GM10248 (cell line): ENCODE measurements at regions not wholly inside any gene's neighbourhood (a gene's known extent, or its start where the extent isn't known, plus 50 kb on each side); places are given as distances from the start of the nearest gene placed in this dataset.

Source experiments
- CTCF ChIA-PET: fragments of 300-600 bp; sonication (Branson Sonifier 250); formaldehyde crosslinking; extraction: SDS; loops from one replicate; lab custom pipeline; 2021; ENCODE audit warnings: antibody characterized with exemption; lab: Yijun Ruan, JAX
- POLR2A ChIA-PET: fragments of 350-650 bp; sonication (Branson Sonifier 250); formaldehyde crosslinking; extraction: SDS; loops from one replicate; lab custom pipeline; 2020; ENCODE audit warnings: antibody characterized with exemption; lab: Yijun Ruan, JAX
- DNase-seq: peaks from one replicate; pipeline ENCODE4 v3.0.0; 2012; ENCODE audit errors: extremely low spot score
- TF ChIP-seq, protein P1 (sequence below): IDR thresholded peaks from 2 replicates; pipeline ENCODE4 v1.5.1; 2012; ENCODE audit warnings: mild to moderate bottlenecking, low read depth; ENCODE audit errors: extremely low read depth, missing control alignments, control extremely low read depth

DNA sequence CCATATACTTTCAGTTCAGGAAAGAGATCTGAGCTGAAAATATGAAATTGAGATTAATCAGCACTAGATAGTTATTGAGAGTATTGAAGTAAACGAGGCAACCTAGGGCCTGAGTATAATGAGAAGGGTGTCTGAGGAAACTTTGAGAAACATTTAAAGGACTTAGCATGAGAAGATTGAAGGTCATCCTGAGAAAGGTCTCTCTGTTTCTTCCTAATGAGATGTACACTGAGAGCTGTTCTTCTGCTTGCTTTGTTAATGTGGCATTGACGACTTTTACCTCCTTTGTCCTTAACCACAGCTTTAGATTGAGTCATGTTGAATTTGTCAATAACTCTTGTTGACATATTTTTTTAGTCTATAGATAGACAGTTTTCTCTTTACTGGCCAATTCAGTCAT lies 145.1 kb upstream of the ACTBL2 start:
- DNase-seq: no peak
- CTCF ChIA-PET: interaction anchor here (1.6 to 3.7 kb wide), 2 partner anchors 8 to 23 kb away, joined by 3 to 13 read pairs; no protein-coding TSS in a partner anchor
- TF ChIP-seq, protein P1, sequence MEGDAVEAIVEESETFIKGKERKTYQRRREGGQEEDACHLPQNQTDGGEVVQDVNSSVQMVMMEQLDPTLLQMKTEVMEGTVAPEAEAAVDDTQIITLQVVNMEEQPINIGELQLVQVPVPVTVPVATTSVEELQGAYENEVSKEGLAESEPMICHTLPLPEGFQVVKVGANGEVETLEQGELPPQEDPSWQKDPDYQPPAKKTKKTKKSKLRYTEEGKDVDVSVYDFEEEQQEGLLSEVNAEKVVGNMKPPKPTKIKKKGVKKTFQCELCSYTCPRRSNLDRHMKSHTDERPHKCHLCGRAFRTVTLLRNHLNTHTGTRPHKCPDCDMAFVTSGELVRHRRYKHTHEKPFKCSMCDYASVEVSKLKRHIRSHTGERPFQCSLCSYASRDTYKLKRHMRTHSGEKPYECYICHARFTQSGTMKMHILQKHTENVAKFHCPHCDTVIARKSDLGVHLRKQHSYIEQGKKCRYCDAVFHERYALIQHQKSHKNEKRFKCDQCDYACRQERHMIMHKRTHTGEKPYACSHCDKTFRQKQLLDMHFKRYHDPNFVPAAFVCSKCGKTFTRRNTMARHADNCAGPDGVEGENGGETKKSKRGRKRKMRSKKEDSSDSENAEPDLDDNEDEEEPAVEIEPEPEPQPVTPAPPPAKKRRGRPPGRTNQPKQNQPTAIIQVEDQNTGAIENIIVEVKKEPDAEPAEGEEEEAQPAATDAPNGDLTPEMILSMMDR: no peak
- POLR2A ChIA-PET: no interaction called here

DNA sequence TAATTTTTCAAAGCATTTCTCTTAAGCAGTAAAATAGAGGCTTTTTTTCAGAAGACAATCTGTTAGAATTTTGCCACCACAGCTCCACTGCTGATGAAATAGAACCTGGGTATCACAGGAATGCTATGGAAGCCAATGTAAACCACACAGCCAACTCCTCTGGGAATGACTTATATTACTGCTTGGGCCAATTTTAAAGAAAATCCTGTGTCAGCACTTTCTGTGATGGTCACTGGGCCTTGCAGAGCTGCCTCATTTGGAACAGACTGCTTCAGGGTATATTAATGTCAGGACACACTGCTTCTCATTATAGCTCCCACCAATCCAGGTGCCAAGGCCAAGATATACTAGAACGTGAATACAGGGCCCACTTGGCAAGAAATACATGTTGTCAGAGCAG lies 144.1 kb upstream of the ACTBL2 start:
- ChIA-PET POLR2A (no interaction called here), CTCF (interaction anchor here (3.7 kb wide), 1 partner anchor 24 kb away, joined by 13 read pairs; no protein-coding TSS in a partner anchor)
- TF ChIP-seq, protein P1: no peak
- no peak for DNase-seq

DNA sequence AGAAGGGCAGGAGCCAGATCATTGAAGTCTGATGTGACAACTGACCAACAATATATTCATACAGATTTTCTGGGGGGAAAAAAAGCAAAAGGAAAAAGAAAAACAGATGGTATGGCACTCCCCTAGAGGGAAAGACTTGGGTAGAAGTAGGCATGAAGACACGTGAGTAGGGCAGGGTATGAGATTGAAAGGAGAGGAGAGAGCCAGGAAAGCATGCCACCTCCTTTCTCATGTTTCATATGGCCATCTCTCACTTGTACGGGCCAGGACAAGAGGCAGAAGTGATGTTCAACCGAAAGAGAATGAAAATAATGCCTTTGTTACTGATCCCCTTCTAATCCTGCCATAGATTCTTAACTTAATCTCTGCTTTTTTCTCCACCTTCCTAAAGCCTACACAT lies 139.0 kb upstream of the ACTBL2 start:
- TF ChIP-seq, protein P1: no peak
- POLR2A ChIA-PET: no interaction called here
- CTCF ChIA-PET: no interaction called here
- DNase-seq: no peak

DNA sequence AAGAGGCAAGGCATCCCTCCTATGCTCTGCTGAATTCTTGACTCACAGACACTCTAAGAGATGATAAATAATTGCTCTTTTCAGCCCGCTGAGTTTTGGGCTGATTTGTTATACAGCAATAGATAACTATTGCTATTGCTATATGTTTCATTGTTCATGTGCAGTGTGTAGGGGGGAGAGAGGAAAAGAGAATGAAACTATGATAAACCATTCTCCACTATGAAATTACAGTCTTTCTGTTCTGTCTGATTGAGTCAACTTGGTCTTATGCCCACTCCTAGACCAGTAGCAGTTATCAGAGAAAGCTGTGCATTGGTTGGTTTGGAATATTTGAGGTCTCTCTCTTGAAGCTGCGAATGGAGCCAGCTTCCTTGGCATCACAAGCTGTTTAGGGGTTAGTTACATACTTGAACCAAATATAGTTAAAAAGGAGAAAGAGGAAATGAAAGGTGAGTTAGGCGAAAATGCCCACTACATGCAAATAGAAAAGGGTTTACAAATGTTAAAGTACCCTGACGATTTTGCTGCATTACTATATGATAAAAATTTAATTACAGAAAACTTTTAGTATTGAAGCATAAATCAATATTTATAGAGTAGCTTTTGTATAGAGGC lies 136.3 kb upstream of the ACTBL2 start:
- ChIA-PET POLR2A (no interaction called here), CTCF (interaction anchor here (1.0 to 1.8 kb wide), 3 partner anchors 9 to 31 kb away, joined by 3 to 7 read pairs (median 4); no protein-coding TSS in a partner anchor)
- no peak for DNase-seq
- TF ChIP-seq, protein P1: no peak

DNA sequence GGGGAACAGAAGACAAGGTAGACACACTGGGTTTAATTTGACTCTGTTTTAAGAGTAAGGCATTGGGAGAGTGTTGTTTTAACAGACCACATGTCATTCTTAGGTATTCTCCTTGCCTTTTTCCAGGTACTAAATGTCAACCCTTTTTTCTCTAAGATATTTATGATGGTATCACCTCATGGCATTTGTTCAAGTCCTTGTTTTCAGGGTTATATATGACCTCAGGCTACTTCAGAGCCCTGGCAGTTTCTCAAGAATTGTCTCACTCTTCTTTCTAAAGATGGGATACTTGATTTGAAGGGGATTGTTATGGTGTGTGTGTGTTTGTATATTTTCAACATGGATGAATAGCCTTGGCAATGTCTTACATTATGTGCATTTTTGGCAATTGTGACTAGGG lies 131.1 kb upstream of the ACTBL2 start:
- ChIA-PET CTCF (no interaction called here), POLR2A (no interaction called here)
- TF ChIP-seq, protein P1: no peak
- no peak for DNase-seq

DNA sequence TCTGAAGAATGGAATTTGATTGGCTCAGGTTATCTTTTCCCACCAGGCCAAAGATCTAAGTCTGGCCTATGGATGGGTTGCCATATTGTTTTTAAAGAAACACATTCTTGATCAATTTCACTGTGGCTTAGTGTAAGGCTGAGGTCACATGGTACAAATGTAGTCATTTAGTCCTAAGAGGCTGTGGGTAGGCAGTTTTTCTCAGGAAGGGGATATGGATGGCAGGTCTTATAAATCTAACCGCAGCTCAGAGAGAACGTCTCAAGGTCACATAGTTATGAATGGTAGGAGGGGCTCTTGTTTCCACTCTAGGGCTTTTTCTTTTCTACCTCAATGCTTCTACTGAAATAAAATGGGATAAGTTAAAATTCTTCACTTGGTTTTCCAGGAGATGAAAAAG lies 128.6 kb upstream of the ACTBL2 start:
- TF ChIP-seq, protein P1: no peak
- no peak for DNase-seq
- ChIA-PET POLR2A (no interaction called here), CTCF (interaction anchor here (1.0 kb wide), 1 partner anchor 20 kb away, joined by 3 read pairs; no protein-coding TSS in a partner anchor)
